ENCODE measurements at regions not wholly inside any gene's neighbourhood (a gene's known extent, or its start where the extent isn't known, plus 50 kb on each side); places are given as distances from the start of the nearest gene placed in this dataset.
"Not testable (repeated sequence)": the region's sequence is repeated elsewhere in the genome, so short reads cannot be mapped to it uniquely, and the experiment has no call there.

DNA sequence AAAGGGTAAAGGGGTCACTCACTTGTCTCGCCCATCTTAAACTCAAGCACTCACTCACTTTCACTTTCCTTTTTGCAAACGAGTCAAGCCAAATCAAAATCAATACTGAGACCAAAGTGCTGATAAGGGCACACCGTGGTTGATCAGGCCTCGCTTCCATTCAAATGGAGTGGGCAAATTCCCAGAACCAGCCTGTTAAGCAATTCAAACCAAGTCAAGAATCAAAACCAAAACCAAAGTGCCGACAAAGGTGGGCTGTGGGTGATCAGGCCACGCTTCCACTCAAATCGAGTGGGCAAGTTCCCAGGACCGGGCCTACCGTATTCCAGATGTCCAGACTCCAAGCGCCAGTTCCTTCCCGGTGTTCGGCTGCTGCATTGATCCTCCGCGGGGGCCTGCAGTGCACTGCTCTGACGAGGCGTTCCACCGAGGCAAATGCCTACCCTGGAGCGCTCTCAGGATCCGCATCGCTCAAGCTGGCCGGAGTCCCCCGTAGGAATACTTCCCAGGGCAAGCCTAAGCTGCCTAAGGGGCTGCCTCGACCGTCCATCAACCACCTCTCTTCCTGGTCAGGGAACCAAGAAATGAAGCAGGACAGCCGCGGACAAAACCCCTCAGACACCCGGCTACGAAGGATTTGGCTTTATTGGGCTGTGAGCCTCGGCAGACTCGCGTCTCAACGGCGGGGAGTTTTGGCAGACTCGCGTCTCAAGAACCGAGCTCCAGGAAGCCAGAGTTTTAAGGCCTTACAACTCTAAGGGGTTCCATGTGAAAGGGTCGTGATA is 89.9 kb upstream of the SLC1A4 start:
- H4K20me1 ChIP-seq (ENCODE audit: insufficient read depth): no peaks in the 10 kb centered on the region
- no peak for TF ChIP-seq NRF1 (IDR thresholded peaks at IDR 0.05; ENCODE audit: low read depth, low read length)
- no peak for TF ChIP-seq REST (IDR thresholded peaks at IDR 0.05; ENCODE audit: low read depth, low read length)
- no peak for TF ChIP-seq RFX5 (IDR thresholded peaks at IDR 0.05; ENCODE audit: low read length)
- TF ChIP-seq TCF12 (IDR thresholded peaks at IDR 0.05): no peak
- no peak for TF ChIP-seq CHD2 (IDR thresholded peaks at IDR 0.05; ENCODE audit: low read length, partially characterized antibody)
- no peak for TF ChIP-seq MEF2A (IDR thresholded peaks at IDR 0.05; ENCODE audit: borderline replicate concordance, low read depth)
- no peak for TF ChIP-seq TAF1 (IDR thresholded peaks at IDR 0.05; ENCODE audit: borderline replicate concordance, low read depth, low read length)
- TF ChIP-seq ZBTB33 (IDR thresholded peaks at IDR 0.05; ENCODE audit: borderline replicate concordance, low read depth): no peak
- no peak for TF ChIP-seq EZH2phosphoT487 (IDR thresholded peaks at IDR 0.05; ENCODE audit: borderline replicate concordance, low read depth)
- H3K9me3 ChIP-seq: no peaks in the 10 kb centered on the region
- H3K9me2 ChIP-seq: no peaks in the 10 kb centered on the region
- H3K27ac ChIP-seq (ENCODE audit: low read depth in 2 of 2, low read length in 1 of 2): no peak overlapping the region
- H3K27me3 ChIP-seq (ENCODE audit: insufficient read depth): peaks cover 12% of the 10 kb centered on the region; the same call in 1 of the 2 replicates
- no peaks in the 10 kb centered on the region for H3K36me3 ChIP-seq (replicated peaks in 1 of 2; ENCODE audit: control insufficient read depth in 1 of 2, insufficient read depth in 2 of 2, low read length in 1 of 2)
- H3K79me2 ChIP-seq (ENCODE audit: insufficient read depth): no peaks in the 10 kb centered on the region
- no peaks in the 10 kb centered on the region for H3K4me1 ChIP-seq (ENCODE audit: control insufficient read depth in 1 of 2, insufficient read depth in 2 of 2, low read depth in 1 of 2, low read length in 1 of 2)
- ChIA-PET POLR2A (no interaction called here), CTCF (interaction anchor here (2.5 kb wide), 1 partner anchor 26 kb away, joined by 8 read pairs; no protein-coding TSS in a partner anchor)
- H3K4me3 ChIP-seq (ENCODE audit: low read depth in 2 of 2, low read length in 1 of 2): no peak overlapping the region
- H2AFZ ChIP-seq (ENCODE audit: low read depth): no peak overlapping the region
- H3K4me2 ChIP-seq: no peak overlapping the region
- no peaks in the 10 kb centered on the region for H3F3A ChIP-seq (replicated peaks; ENCODE audit: insufficient read depth)
- WGBS (ENCODE audit: low lambda C conversion rate): 86% methylated on average over 35 of the region's 37 CpGs
- DNase-seq: no peak
- H3K9ac ChIP-seq: no peak overlapping the region

- H3K9me2 ChIP-seq; H3K27ac ChIP-seq (ENCODE audit: low read depth in 2 of 2, low read length in 1 of 2); H3K4me2 ChIP-seq; H3F3A ChIP-seq (replicated peaks; ENCODE audit: insufficient read depth); POLR2A ChIA-PET; H3K9me3 ChIP-seq; H3K4me3 ChIP-seq (ENCODE audit: low read depth in 2 of 2, low read length in 1 of 2); DNase-seq; H3K79me2 ChIP-seq (ENCODE audit: insufficient read depth); H4K20me1 ChIP-seq (ENCODE audit: insufficient read depth); H3K4me1 ChIP-seq (ENCODE audit: control insufficient read depth in 1 of 2, insufficient read depth in 2 of 2, low read depth in 1 of 2, low read length in 1 of 2); H3K9ac ChIP-seq; H3K36me3 ChIP-seq (replicated peaks in 1 of 2; ENCODE audit: control insufficient read depth in 1 of 2, insufficient read depth in 2 of 2, low read length in 1 of 2); H2AFZ ChIP-seq (ENCODE audit: low read depth): not testable (repeated sequence)
- 78% methylated on average over 6 of the region's 6 CpGs for WGBS (ENCODE audit: low lambda C conversion rate)
- CTCF ChIA-PET: interaction anchor here (2.5 kb wide), 1 partner anchor 26 kb away, joined by 8 read pairs; no protein-coding TSS in a partner anchor
- peaks cover 13% of the 10 kb centered on the region; the same call in 1 of the 2 replicates for H3K27me3 ChIP-seq (ENCODE audit: insufficient read depth)
Observed at GRCh38 chr2:64899876-64900275, 89.3 kb upstream of the SLC1A4 start.
